Loucy (cell line): ENCODE measurements at regions not wholly inside any gene's neighbourhood (a gene's known extent, or its start where the extent isn't known, plus 50 kb on each side); places are given as distances from the start of the nearest gene placed in this dataset.

Source experiments
- EZH2phosphoT487 ChIP-seq: fragments of 200-600 bp; IDR thresholded peaks from 2 replicates; pipeline ENCODE4 v1.6.1; 2018; ENCODE audit warnings: antibody characterized with exemption, mild to moderate bottlenecking, moderate library complexity, borderline replicate concordance
- TF ChIP-seq, protein P1 (sequence below): fragments of 200-600 bp; sonication (generic); conservative IDR thresholded peaks from 2 replicates; pipeline ENCODE4 v1.5.1; 2014; ENCODE audit warnings: mild to moderate bottlenecking, antibody characterized with exemption, low read length

DNA sequence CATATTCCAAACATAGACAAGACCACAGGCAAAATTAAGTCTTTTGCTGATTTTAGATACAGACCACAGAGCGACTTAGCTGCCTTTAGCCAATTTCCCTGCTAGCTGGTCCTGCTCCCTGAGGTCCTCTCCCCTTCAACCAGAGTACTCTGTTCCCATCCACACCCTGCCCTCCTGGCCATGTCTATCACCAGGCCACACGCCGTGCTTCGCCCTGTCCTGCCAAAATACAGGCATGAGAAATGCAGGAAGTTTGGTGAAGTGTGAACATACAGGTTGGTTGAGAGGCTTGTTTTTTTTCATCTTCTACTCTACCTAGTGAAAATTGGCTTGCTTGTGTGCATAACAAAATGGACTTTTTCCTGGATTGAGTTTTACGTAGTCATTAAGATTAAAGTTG, 226.2 kb upstream of the TENM3 start:
- TF ChIP-seq, protein P1, sequence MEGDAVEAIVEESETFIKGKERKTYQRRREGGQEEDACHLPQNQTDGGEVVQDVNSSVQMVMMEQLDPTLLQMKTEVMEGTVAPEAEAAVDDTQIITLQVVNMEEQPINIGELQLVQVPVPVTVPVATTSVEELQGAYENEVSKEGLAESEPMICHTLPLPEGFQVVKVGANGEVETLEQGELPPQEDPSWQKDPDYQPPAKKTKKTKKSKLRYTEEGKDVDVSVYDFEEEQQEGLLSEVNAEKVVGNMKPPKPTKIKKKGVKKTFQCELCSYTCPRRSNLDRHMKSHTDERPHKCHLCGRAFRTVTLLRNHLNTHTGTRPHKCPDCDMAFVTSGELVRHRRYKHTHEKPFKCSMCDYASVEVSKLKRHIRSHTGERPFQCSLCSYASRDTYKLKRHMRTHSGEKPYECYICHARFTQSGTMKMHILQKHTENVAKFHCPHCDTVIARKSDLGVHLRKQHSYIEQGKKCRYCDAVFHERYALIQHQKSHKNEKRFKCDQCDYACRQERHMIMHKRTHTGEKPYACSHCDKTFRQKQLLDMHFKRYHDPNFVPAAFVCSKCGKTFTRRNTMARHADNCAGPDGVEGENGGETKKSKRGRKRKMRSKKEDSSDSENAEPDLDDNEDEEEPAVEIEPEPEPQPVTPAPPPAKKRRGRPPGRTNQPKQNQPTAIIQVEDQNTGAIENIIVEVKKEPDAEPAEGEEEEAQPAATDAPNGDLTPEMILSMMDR: no peak
- TF ChIP-seq EZH2phosphoT487: no peak
